ENCODE measurements at regions not wholly inside any gene's neighbourhood (a gene's known extent, or its start where the extent isn't known, plus 50 kb on each side); places are given as distances from the start of the nearest gene placed in this dataset.

DNA sequence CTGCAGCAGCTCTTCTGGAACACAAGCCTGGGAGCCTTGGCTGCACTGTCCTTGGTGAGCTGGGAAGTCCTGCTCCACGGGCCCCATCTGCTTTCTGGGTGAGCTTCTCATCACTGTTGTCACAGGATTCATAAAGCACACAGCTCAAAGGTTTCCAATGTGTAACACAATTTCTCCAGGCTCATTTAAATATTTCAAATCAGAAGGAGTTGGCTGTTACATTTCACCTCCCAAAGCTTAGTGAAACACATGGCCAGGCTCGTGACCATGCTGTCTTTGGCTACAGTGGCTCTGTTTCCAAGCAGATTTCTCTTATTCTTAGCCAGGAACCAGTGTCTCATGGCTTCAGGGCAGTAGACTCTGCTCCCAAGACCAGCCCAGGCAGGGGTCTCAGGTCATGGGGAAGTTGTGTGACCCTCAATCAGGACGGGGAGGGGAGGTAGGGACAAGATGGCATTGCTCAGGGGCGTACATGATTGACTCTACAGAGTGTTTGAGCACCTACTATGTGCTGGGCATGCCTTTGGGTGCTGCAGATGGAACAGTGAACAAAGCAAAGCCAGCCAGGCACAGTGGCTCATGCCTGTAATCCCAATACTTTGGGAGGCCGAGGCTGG is 353.0 kb downstream of the NPHP4 start:
- no peak overlapping the region for H3K27ac ChIP-seq (ENCODE audit: low read depth, low read length)
- WGBS, 3 donors = 58 to 79% (median 73%) methylated on average over 5 of the region's 5 CpGs

DNA sequence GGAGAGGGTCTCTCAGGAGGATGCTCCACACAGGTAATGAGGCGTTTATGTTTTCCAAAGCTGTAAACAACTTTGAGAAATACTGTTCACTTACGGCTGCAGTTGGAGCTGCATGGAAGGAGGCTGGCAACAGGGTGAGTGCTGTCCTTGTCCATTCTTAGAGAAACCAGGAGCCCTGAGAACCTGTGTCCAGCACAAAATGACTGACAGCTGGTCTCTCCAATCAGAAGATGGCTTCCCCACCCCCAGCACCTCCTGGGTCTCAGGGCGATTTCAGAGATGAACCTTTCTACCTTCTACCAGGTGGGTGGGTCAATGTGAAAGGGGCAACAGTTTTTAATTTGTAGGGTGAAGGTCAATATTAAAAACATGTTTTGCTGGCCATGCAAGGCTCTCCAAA is 353.6 kb downstream of the NPHP4 start:
- H3K27ac ChIP-seq (ENCODE audit: low read depth, low read length) = no peak overlapping the region
- WGBS, 3 donors = 58 to 78% (median 63%) methylated on average over 3 of the region's 3 CpGs

DNA sequence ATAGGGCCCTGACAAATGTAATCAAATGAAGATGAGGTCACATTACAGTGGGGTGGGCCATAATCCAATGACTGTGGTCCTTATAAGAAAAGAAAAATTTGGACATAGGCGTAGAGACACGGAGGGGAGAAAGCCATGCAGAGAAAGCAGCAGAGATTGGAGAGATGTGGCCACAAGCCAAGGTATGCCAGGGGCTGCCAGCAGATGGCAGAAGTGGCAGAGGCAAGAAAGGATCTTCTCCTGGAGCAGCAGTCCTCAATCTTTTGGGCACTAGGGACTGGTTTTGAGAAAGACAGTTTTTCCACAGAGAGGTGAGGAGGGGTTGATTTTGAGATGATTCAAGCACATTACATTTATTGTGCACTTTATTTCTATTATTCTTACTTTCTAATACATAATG is 355.1 kb downstream of the NPHP4 start:
- WGBS, 3 donors = 65 to 80% (median 76%) methylated on average over 2 of the region's 2 CpGs
- H3K27ac ChIP-seq (ENCODE audit: low read depth, low read length) = no peak overlapping the region

DNA sequence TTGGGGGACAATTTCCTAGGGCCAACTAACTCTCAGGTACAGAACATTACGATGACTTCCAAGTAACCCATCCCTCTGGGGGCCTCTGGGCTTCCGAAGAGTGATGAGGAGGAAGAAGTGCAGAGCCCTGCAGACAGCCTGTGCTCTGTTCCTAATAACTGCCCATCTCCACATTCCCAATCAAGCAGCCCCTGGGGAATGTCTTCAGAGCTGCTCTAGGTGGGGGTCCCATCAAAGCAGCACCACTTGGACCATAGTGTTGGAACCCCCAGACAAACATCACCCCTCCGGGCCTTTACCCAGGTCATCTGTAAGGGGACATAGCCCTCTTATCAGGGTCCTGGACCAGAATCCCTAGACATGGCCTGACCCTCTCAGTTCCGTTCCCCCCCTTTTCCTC is 357.3 kb downstream of the NPHP4 start:
- WGBS, 3 donors = 82 to 92% (median 85%) methylated on average over 4 of the region's 4 CpGs
- no peak overlapping the region for H3K27ac ChIP-seq (ENCODE audit: low read depth, low read length)

DNA sequence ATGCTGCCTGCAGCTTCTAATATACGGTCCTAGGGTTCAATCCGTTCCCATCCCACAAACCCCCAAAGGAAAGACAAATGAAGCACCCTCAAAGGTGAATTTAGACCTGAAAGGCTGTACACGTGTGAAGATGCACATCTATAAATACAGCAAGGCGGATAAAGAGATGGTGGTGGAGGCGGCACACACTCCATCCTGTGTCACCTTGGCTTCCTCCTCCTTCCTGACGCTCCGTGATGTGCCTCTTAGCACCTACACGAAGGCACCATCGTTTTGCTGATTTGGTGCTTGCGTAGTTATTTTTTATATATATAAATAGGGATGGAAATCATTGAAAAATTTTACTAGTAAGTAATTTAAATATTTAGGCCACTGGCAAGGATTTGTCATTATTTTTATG is 359.4 kb downstream of the NPHP4 start:
- WGBS, 3 donors = 64 to 78% (median 70%) methylated on average over 10 of the region's 10 CpGs
- H3K27ac ChIP-seq (ENCODE audit: low read depth, low read length) = no peak overlapping the region

DNA sequence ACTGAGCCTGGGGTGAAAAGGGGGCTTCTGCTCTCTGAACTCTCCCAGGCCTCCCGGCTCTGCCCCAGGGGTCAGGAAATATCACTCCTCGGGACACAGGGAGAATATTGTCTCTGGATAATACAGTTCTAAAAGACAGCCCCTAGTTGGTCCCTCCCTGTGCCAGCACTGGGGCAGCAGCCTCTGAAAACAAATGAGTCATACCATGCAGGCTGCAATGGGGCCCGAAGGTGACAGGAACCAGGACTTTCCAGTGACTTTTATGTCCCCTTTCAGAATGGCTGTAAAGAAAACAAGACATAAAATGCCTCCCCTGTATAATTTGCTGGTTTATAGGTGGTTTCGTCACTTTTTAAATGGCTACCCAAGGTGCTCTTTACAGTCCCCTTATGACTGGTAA is 360.0 kb downstream of the NPHP4 start:
- H3K27ac ChIP-seq (ENCODE audit: low read depth, low read length) = no peak overlapping the region
- WGBS, 3 donors = 27 to 52% (median 51%) methylated on average over 4 of the region's 4 CpGs

DNA sequence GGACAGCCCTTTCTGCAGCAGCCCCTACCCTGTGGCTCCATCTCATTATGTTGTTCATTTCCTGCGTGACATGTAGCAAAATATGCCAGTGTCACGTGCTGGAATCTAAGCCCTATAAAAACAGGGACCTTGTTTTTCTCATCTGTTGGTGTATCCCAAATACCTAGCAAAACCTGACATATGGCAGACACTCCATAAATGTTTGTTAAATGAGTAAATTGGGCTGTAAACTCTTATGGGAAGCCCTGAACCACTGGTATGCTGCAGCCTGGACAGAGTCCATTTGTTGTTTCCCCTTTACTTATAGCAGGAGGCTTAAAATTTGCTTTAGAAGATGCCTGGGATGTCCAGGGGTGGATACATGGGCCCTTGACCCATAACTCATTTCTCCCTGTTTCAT is 363.8 kb downstream of the NPHP4 start:
- 57 to 81% (median 57%) methylated on average over 2 of the region's 2 CpGs for WGBS, 3 donors
- H3K27ac ChIP-seq (ENCODE audit: low read depth, low read length) = no peak overlapping the region

DNA sequence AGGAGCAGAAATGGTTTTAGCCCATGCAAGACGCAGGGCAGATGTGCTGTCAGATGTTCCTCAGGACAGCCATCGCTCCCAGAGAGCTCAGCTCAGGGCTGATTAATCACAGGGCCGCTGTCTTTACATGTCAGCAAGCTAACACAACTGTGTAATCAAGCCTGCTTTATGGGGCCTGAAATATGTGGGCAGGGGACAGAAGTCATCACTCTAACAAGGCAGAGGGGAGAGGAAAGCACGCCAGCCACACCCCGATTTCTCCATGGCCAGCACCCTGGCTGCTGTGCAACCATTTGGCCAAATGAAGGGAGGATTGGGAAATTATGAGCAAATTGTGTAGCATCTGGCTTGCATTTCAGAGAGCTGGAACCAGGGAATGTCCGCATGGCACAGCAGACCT is 368.8 kb downstream of the NPHP4 start:
- WGBS, 3 donors = 50 to 62% (median 57%) methylated on average over 6 of the region's 6 CpGs
- H3K27ac ChIP-seq (ENCODE audit: low read depth, low read length) = no peak overlapping the region

DNA sequence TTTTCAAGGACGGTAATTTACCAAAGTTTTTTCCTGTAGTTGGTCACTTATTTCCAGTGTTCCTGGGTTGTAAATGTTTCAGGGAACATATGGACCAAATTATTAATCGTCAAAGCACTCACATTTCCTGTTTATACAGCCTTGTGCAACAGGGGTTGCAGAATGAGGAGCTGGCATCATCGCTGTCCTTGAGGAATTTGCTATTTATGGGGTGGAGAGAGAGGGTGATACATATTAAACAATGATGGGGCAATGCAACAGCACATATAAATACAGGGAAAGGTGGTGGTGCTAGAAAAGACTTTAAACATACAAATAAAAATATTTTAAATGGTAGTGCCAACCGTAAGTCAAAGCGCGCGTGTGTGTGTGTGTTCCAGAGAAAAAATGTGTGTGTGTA is 369.8 kb downstream of the NPHP4 start:
- H3K27ac ChIP-seq (ENCODE audit: low read depth, low read length) = no peak overlapping the region
- WGBS, 3 donors = 62 to 75% (median 69%) methylated on average over 7 of the region's 7 CpGs

DNA sequence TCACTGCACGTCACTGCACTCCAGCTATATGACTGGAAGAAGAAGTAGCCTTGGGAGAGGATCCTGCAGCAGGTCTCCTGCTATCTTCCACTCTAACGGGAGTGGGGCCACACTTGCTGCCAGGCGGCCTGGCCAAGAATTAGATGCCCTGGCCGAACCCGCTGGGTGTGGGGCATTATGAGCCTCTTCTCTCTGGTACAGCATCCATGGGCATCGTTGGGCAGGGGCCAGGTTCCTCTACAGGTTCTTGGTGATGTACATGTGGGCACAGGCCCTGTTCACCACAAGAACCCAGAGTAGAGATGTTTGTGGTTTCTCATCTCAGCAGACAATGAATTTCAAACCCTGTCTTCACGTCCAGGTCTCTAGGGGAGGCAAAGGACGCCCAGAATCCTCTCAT is 370.5 kb downstream of the NPHP4 start:
- WGBS, 3 donors = 69 to 83% (median 78%) methylated on average over 8 of the region's 8 CpGs

DNA sequence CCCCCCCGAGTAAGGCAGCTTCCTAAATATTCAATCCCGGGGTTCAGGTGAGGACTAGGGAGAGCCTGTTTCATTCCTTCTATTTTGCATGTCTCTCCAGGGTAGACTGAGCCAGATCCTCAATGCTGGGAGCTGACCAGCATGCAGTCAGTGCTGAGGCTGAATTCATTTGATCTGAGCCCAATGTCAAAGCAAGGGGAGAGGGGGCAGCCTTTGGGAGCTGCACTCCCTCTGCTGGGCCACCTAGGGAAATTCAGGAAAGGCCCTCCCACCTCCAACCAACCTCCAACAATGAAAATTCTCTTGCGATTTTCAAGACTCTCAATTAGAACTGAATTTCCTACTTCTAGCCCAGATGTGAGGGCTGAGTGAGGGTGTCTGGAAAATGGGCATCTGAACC is 371.2 kb downstream of the NPHP4 start:
- H3K27ac ChIP-seq (ENCODE audit: low read depth, low read length) = no peak overlapping the region
- 9 to 17% (median 11%) methylated on average over 3 of the region's 3 CpGs for WGBS, 3 donors

More for the DNA sequence above, 370.5 kb downstream of the NPHP4 start:
- H3K27ac ChIP-seq (ENCODE audit: low read depth, low read length) = no peak overlapping the region

DNA sequence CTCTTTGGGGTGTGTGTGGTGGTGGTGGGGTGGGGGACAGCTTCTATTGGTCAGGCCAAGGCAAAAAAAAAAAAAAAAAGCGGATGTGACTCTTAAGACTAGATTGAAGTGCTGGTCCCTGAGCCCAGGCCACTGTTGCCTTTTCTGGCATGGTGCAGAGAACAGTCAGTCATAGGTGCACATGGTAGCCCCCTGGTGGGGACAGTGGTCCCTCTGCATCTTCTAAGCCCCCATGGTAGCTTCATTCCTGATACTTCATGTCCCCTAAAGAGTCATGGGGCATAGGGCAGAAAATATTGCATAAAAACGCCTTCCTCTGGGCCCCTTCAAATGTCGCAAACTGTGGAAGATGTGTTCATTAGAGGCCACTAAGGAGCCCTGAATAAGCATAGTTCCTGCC is 371.8 kb downstream of the NPHP4 start:
- 72 to 85% (median 80%) methylated on average over 2 to 3 of the region's 3 CpGs for WGBS, 3 donors

DNA sequence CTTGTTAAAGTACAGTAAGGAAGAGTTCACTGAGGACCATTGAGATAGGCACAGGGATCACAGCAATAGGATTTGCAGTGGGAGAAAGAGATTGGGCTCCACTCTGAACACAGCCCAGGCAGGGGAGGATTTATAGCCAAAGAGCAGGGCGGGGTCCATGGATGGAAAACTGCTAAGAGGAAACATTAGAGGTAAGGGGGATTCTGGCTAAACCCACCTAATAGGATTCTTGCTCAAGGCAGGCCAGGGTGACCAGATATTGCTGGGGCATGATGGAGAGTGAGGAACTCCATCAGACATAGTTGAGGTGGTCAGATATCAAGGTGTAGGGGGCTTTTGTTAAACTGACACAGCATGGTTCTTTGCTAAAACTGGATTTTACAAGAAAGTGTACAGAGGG is 372.8 kb downstream of the NPHP4 start:
- WGBS, 3 donors = 65 to 90% (median 87%) methylated on average over 1 of the region's 1 CpG
- no peak overlapping the region for H3K27ac ChIP-seq (ENCODE audit: low read depth, low read length)

More for the DNA sequence above, 371.8 kb downstream of the NPHP4 start:
- H3K27ac ChIP-seq (ENCODE audit: low read depth, low read length) = no peak overlapping the region

DNA sequence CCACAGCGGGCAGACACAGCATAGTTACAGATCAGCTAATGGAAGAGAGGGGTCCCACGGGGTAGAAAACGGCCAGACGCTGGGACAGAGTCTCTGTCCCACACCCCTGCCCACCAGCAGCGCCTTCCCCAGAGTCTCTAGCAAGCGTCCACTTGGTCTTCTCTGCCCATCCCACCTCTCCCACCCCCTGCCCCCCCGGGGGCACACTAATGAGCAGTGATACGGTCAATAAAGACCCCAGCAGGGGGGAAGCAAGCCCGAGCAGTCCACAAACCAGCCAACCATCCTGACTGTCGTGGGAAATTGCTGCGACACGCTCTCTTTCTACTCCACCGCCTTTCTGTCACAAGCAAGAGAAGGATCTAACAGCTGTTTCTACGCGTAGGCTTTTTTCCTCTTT is 374.7 kb downstream of the NPHP4 start:
- WGBS, 3 donors = 57 to 63% (median 62%) methylated on average over 15 of the region's 15 CpGs
- H3K27ac ChIP-seq (ENCODE audit: low read depth, low read length) = no peak overlapping the region

DNA sequence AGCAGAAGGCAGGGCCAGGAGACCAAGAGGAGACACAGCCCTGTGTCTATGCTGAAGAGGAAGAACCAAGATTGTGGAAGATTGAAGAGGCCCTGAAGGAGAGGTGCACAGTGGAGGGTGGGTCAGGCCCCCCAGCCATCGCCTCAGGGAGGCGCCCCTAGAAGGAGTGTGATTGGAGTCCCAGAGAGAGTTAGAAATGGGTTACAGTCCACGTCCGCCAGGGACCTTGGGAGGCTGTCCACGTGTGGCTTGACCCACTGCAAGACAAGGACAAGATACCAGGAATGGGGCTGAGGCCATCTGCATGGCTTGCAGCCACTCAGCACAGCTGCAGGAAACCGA is 375.1 kb downstream of the NPHP4 start:
- WGBS, 3 donors = 54 to 66% (median 64%) methylated on average over 6 of the region's 6 CpGs
- no peak overlapping the region for H3K27ac ChIP-seq (ENCODE audit: low read depth, low read length)

DNA sequence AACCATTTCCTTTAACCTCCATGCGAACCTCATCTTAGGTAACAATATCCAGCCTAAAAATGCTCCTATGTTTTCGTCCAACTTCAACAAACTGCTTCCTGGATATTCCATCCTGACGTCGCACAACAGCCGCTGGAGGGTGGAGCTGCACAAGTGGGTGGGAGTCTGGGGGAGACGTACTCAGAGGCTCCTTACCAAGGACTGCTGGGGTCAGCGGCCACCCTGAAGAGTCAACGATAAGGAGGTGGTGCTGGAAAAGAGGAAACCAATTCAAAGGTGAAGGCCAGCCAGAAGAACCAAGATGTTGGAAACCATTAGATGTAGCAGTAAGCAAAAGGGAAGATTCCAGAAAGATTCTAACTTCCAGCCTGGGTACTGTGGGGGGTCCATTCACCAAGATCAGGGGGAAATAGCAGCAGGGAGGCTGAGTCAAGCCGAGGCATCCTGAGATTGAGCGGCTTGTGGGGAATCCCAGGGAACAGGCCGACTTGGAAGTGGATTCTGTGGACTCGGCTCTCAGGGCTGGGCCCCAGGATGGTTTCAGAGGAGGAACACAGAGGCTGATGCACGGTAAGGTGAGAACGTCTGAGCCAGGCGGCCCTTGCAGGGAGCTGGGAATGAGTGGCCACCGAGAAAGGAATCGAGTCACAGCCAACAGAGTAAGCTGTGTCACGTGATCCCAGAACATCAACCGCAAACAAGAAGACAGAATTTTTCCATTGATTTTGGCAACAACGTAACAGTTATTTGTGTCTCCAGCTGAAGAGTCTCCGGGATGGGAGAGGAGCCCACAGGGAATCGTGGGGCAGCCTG is 375.7 kb downstream of the NPHP4 start:
- WGBS, 3 donors = 72 to 81% (median 75%) methylated on average over 22 of the region's 22 CpGs
- H3K27ac ChIP-seq (ENCODE audit: low read depth, low read length) = no peak overlapping the region

DNA sequence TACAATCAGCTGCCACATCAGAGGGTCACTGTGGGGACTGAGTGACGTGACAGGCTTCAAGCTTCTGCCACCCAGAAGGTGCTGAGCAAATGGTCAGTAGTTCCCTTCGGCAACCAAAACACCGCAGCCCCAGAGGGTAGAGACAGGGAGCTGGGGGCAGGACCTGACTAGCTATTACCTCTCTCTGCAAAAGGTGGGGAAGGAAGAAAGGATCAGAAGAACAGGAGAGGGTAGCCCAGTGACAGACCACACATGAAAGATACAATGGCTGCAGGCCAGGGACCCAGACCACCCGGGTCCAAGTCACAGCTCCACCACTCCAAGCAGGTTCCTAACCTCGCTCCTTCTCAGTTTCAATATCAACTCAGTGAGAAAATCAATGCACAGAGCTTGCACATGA is 377.1 kb downstream of the NPHP4 start:
- H3K27ac ChIP-seq (ENCODE audit: low read depth, low read length) = no peak overlapping the region
- 59 to 71% (median 67%) methylated on average over 5 of the region's 5 CpGs for WGBS, 3 donors

DNA sequence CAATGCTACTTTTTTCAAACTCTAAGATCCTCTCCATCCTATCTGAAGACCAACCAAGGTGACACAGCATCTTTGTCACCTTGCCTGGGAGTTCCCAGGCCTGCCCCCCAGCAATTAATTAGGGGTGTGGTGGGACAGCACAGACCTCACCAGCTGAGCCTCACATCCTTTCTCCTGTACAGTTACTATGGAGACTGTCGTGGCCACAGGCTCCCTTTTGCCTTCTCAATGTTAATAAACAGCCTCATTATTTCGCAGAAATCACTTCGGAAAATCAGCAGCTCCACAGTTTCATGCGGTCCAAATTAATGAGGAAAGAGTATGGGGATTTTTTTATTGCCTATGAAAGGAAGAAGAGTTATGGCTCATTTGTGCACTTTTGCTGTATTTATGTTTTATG is 378.3 kb downstream of the NPHP4 start:
- WGBS, 3 donors = 76 to 81% (median 81%) methylated on average over 4 of the region's 4 CpGs
- no peak overlapping the region for H3K27ac ChIP-seq (ENCODE audit: low read depth, low read length)

DNA sequence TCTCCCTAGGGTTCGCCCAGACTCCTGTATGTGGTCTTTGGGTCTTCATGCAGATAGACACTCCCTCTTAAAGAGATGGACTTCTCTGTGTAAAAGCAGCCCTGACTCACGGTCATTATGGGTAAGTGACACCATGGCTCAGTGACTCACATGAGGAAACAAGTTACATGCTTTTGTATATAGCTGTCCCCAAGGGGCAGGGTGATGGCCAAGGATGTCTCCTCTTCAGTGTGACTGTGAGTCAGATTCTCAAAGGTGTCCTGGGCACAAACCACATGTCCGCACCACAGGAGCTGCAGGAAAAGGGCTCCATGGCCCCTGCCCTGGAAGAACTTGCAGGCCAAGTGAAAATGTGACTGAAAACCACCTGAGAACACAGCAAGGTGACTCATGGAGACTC is 380.4 kb downstream of the NPHP4 start:
- H3K27ac ChIP-seq (ENCODE audit: low read depth, low read length) = no peak overlapping the region
- WGBS, 3 donors = 74 to 87% (median 80%) methylated on average over 3 of the region's 3 CpGs

DNA sequence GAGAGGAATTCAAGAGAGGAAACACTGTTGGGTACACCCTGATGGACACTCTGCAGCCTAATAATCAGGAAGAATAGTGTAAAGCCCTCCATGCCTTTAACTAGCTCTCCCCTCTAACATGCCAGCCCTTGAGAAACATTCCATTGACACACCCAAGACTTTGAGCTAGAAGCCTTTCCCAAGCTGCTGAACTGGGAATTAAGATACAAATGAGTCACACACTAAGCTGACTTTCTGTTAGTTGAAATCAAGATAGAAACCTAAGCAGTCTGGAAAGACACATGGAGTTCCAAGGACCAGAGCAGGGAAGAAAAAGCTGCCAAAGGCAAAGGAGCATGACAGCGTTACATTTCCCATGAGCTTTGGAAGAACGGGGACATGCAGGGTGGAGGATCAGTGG is 380.8 kb downstream of the NPHP4 start:
- WGBS, 3 donors = 64 to 81% (median 78%) methylated on average over 2 of the region's 2 CpGs
- H3K27ac ChIP-seq (ENCODE audit: low read depth, low read length) = no peak overlapping the region
